ENCODE measurements at regions not wholly inside any gene's neighbourhood (a gene's known extent, or its start where the extent isn't known, plus 50 kb on each side); places are given as distances from the start of the nearest gene placed in this dataset.
"Not testable (repeated sequence)": the region's sequence is repeated elsewhere in the genome, so short reads cannot be mapped to it uniquely, and the experiment has no call there.

GRCh38 chr10:60470091-60470490 lies 80.4 kb upstream of the ANK3 start:
- Histone ChIP-seq H3K9me3 (no peaks in the 10 kb centered on the region), H3K27ac (no peak overlapping the region), H3K4me3 (replicated peaks in 1 of 3) (no peak overlapping the region), H3K27me3 (no peaks in the 10 kb centered on the region), H3K36me3 (no peaks in the 10 kb centered on the region), H3K4me1 (no peaks in the 10 kb centered on the region)
- 89 to 94% methylated on average over 5 of the region's 5 CpGs for whole genome bisulfite sequencing, 2 donors
- TF ChIP-seq POLR2A (IDR thresholded peaks at IDR 0.05): no peak
- no peak for TF ChIP-seq CTCF (IDR thresholded peaks at IDR 0.05)
- no peak for DNase-seq
- intact Hi-C loops (cut with DNase I): no loop called here

DNA sequence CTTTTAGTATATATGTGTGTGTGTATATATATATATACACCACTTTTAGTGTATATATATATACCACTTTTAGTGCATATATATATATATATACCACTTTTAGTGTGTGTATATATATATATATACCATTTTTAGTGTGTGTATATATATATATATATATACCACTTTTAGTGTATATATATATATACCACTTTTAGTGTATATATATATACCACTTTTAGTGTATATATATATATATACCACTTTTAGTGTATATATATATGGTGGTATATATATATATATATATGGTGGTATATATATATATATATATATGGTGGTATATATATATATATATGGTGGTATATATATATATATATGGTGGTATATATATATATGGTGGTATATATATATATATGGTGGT lies 79.5 kb upstream of the ANK3 start:
- H3K4me1 ChIP-seq; H3K27ac ChIP-seq; H3K36me3 ChIP-seq; H3K9me3 ChIP-seq; intact Hi-C loops (cut with DNase I); H3K27me3 ChIP-seq; DNase-seq; H3K4me3 ChIP-seq (replicated peaks in 1 of 3): not testable (repeated sequence)

- TF ChIP-seq POLR2A (IDR thresholded peaks at IDR 0.05): no peak
- no peak for TF ChIP-seq CTCF (IDR thresholded peaks at IDR 0.05)
Observed at GRCh38 chr10:60467202-60467546, 77.5 kb upstream of the ANK3 start.

GRCh38 chr10:60466267-60467201 lies 76.9 kb upstream of the ANK3 start:
- Histone ChIP-seq H3K36me3 (no peaks in the 10 kb centered on the region), H3K4me1 (no peaks in the 10 kb centered on the region), H3K27ac (no peak overlapping the region), H3K4me3 (replicated peaks in 1 of 3) (no peak overlapping the region), H3K9me3 (no peaks in the 10 kb centered on the region), H3K27me3 (no peaks in the 10 kb centered on the region)
- TF ChIP-seq POLR2A (IDR thresholded peaks at IDR 0.05): no peak
- no peak for TF ChIP-seq CTCF (IDR thresholded peaks at IDR 0.05)
- intact Hi-C loops (cut with DNase I): no loop called here
- DNase-seq: no peak
- WGBS, 2 donors: 95 to 96% methylated on average over 4 of the region's 4 CpGs

More at GRCh38 chr10:60467202-60467546, 77.5 kb upstream of the ANK3 start:
- Histone ChIP-seq H3K27ac (no peak overlapping the region), H3K9me3 (no peaks in the 10 kb centered on the region), H3K4me3 (replicated peaks in 1 of 3) (no peak overlapping the region), H3K4me1 (no peaks in the 10 kb centered on the region), H3K27me3 (no peaks in the 10 kb centered on the region), H3K36me3 (no peaks in the 10 kb centered on the region)
- WGBS, 2 donors: 87 to 89% methylated on average over 3 of the region's 3 CpGs
- DNase-seq: no peak
- intact Hi-C loops (cut with DNase I): no loop called here

GRCh38 chr10:60465801-60466200 lies 76.1 kb upstream of the ANK3 start:
- 69 to 78% methylated on average over 2 of the region's 2 CpGs for WGBS, 2 donors

More at GRCh38 chr10:60465801-60466200, 76.1 kb upstream of the ANK3 start:
- Histone ChIP-seq H3K27ac (no peak overlapping the region), H3K9me3 (no peaks in the 10 kb centered on the region), H3K4me1 (no peaks in the 10 kb centered on the region), H3K27me3 (no peaks in the 10 kb centered on the region), H3K4me3 (replicated peaks in 1 of 3) (no peak overlapping the region), H3K36me3 (no peaks in the 10 kb centered on the region)
- TF ChIP-seq CTCF (IDR thresholded peaks at IDR 0.05) (no peak), POLR2A (IDR thresholded peaks at IDR 0.05) (no peak)
- intact Hi-C loops (cut with DNase I): no loop called here
- no peak for DNase-seq
